ENCODE measurements at regions not wholly inside any gene's neighbourhood (a gene's known extent, or its start where the extent isn't known, plus 50 kb on each side); places are given as distances from the start of the nearest gene placed in this dataset.
A peak's percentile ranks its signal among the peaks of the same experiment; 100 is the strongest.

GRCh38 chr11:96635655-96636054 lies 245.8 kb downstream of the JRKL start:
- Mint-ChIP-seq H3K27ac (no peak overlapping the region), H3K4me3 (no peak overlapping the region), H3K27me3 (ENCODE audit: insufficient read depth, low read depth) (no peaks in the 10 kb centered on the region), H3K4me1 (no peaks in the 10 kb centered on the region), H3K9me3 (no peaks in the 10 kb centered on the region), H3K36me3 (no peaks in the 10 kb centered on the region)
- DNase-seq (ENCODE audit: low spot score), result no peak
- Histone ChIP-seq H3K9ac (no peak overlapping the region), H3K27ac (no peak overlapping the region), H3K79me2 (ENCODE audit: low read depth) (no peaks in the 10 kb centered on the region), H3K9me3 (ENCODE audit: low read depth) (no peaks in the 10 kb centered on the region), H3K4me1 (no peaks in the 10 kb centered on the region), H3K36me3 (no peaks in the 10 kb centered on the region), H3K4me2 (no peak overlapping the region), H3K27me3 (no peaks in the 10 kb centered on the region), H3F3A (ENCODE audit: low read depth) (no peaks in the 10 kb centered on the region), H4K20me1 (ENCODE audit: low read depth) (no peaks in the 10 kb centered on the region), H2AFZ (replicated peaks) (no peak overlapping the region), H3K4me3 (no peak overlapping the region)
- no peak for TF ChIP-seq EZH2phosphoT487 (IDR thresholded peaks at IDR 0.05)
- no peak for TF ChIP-seq EZH2 (IDR thresholded peaks at IDR 0.05)
- TF ChIP-seq CTCF (IDR thresholded peaks at IDR 0.05), result no peak

- TF ChIP-seq EZH2phosphoT487 (IDR thresholded peaks at IDR 0.05), result no peak
- TF ChIP-seq CTCF (IDR thresholded peaks at IDR 0.05), result no peak
- no peak for TF ChIP-seq EZH2 (IDR thresholded peaks at IDR 0.05)
- Histone ChIP-seq H3K4me3 (no peak overlapping the region), H2AFZ (replicated peaks) (no peak overlapping the region), H3K4me2 (no peak overlapping the region), H3K27me3 (no peaks in the 10 kb centered on the region), H4K20me1 (ENCODE audit: low read depth) (no peaks in the 10 kb centered on the region), H3K9me3 (ENCODE audit: low read depth) (no peaks in the 10 kb centered on the region), H3K36me3 (no peaks in the 10 kb centered on the region), H3K9ac (no peak overlapping the region), H3K79me2 (ENCODE audit: low read depth) (no peaks in the 10 kb centered on the region), H3F3A (ENCODE audit: low read depth) (no peaks in the 10 kb centered on the region), H3K4me1 (peaks cover 7% of the 10 kb centered on the region), H3K27ac (no peak overlapping the region)
- Mint-ChIP-seq H3K27me3 (ENCODE audit: insufficient read depth, low read depth) (no peaks in the 10 kb centered on the region), H3K4me3 (no peak overlapping the region), H3K36me3 (no peaks in the 10 kb centered on the region), H3K9me3 (peaks cover 2% of the 10 kb centered on the region), H3K27ac (no peak overlapping the region), H3K4me1 (no peaks in the 10 kb centered on the region)
- DNase-seq (ENCODE audit: low spot score), result no peak
Observed at GRCh38 chr11:96641261-96641660, 251.4 kb downstream of the JRKL start.

GRCh38 chr11:96642583-96642982 lies 252.8 kb downstream of the JRKL start:
- Histone ChIP-seq H3K4me3 (no peak overlapping the region), H3K4me1 (peaks cover 14% of the 10 kb centered on the region), H3K27me3 (no peaks in the 10 kb centered on the region), H3K79me2 (ENCODE audit: low read depth) (no peaks in the 10 kb centered on the region), H2AFZ (replicated peaks) (no peak overlapping the region), H3K4me2 (no peak overlapping the region), H3K27ac (no peak overlapping the region), H3K36me3 (no peaks in the 10 kb centered on the region), H3F3A (ENCODE audit: low read depth) (no peaks in the 10 kb centered on the region), H4K20me1 (ENCODE audit: low read depth) (no peaks in the 10 kb centered on the region), H3K9me3 (ENCODE audit: low read depth) (no peaks in the 10 kb centered on the region), H3K9ac (no peak overlapping the region)
- peaks cover 6% of the 10 kb centered on the region for H3K4me1 Mint-ChIP-seq
- peak; percentile 3 for DNase-seq (ENCODE audit: low spot score)
- H3K4me3 Mint-ChIP-seq, result no peak overlapping the region
- peaks cover 2% of the 10 kb centered on the region for H3K9me3 Mint-ChIP-seq
- no peak overlapping the region for H3K27ac Mint-ChIP-seq
- H3K27me3 Mint-ChIP-seq (ENCODE audit: insufficient read depth, low read depth), result no peaks in the 10 kb centered on the region
- TF ChIP-seq CTCF (IDR thresholded peaks at IDR 0.05) (no peak), EZH2 (IDR thresholded peaks at IDR 0.05) (no peak), EZH2phosphoT487 (IDR thresholded peaks at IDR 0.05) (no peak)
- no peaks in the 10 kb centered on the region for H3K36me3 Mint-ChIP-seq
